Upper lobe of right lung (tissue), 1 donor: ENCODE measurements at regions not wholly inside any gene's neighbourhood (a gene's known extent, or its start where the extent isn't known, plus 50 kb on each side); places are given as distances from the start of the nearest gene placed in this dataset.
"Not testable (repeated sequence)": the region's sequence is repeated elsewhere in the genome, so short reads cannot be mapped to it uniquely, and the experiment has no call there.

ENCODE experiments used
- ATAC-seq: fragments of 200-7000 bp; cut with Tn5 transposase; one replicate; pipeline ENCODE4 v1.9.1; 2020; ENCODE audit warnings: mild to moderate bottlenecking, moderate library complexity
- DNase-seq: peaks from one replicate; pipeline ENCODE4 v3.0.0-alpha.2; 2020
- H3K27ac ChIP-seq: fragments of 200-600 bp; one replicate; pipeline ENCODE4 v1.8.0; 2022
- H3K27me3 ChIP-seq: fragments of 200-600 bp; one replicate; pipeline ENCODE4 v1.8.0; 2022; ENCODE audit warnings: mild to moderate bottlenecking
- H3K36me3 ChIP-seq: fragments of 200-600 bp; one replicate; pipeline ENCODE4 v1.8.0; 2022
- H3K4me1 ChIP-seq: fragments of 200-600 bp; one replicate; pipeline ENCODE4 v1.8.0; 2022
- H3K4me3 ChIP-seq: fragments of 200-600 bp; one replicate; pipeline ENCODE4 v1.8.0; 2022; ENCODE audit warnings: mild to moderate bottlenecking
- H3K9me3 ChIP-seq: fragments of 200-600 bp; one replicate; pipeline ENCODE4 v1.8.0; 2022
- intact Hi-C: fragments of 100-400 bp; cut with DNase I; formaldehyde crosslinking; loops from one replicate; pipeline ENCODE4 v1.11.0; 2022
- donor health status: DM: no; HTN: yes; CAD: no; lungs with severe emphysema.

DNA sequence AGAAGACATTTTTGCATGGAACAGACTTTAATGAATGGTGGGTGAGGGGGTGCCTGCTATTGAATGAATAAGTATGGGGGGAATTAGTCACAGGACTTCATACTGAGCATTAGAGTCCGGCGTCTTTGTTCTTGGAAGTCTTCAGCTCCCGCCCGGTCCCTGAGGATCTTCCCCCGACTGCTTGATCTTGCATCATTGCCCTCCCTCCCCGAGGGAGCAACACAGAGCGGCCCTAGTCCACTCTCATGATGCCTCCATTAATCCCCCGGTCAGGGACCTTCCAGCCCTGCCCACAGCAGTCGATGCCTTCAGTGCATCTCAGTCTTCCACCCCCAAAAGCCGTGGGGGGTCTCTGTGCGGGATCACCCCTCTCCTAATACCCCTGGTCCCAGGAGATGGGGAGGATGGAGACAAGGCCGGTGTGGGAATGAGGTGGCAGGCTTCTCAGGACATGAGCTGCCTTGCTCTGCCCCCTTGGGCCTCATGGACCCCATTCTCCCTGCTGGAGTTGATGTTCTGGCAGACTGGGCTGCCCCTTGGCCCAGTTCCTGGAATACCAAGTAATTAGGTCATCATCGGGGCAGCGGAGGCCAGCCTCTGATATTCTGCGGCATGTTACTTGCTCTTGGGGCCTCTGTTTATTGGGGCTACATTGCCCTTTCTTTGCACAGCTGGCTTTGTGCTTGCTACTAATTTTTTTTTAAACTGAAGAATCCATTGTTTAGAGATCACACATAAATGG is 110.5 kb upstream of the PLGLB2 start:
- H3K9me3 ChIP-seq, H3K36me3 ChIP-seq, H3K4me3 ChIP-seq, DNase-seq, H3K27me3 ChIP-seq, intact Hi-C loops, ATAC-seq, H3K27ac ChIP-seq, H3K4me1 ChIP-seq: not testable (repeated sequence)

DNA sequence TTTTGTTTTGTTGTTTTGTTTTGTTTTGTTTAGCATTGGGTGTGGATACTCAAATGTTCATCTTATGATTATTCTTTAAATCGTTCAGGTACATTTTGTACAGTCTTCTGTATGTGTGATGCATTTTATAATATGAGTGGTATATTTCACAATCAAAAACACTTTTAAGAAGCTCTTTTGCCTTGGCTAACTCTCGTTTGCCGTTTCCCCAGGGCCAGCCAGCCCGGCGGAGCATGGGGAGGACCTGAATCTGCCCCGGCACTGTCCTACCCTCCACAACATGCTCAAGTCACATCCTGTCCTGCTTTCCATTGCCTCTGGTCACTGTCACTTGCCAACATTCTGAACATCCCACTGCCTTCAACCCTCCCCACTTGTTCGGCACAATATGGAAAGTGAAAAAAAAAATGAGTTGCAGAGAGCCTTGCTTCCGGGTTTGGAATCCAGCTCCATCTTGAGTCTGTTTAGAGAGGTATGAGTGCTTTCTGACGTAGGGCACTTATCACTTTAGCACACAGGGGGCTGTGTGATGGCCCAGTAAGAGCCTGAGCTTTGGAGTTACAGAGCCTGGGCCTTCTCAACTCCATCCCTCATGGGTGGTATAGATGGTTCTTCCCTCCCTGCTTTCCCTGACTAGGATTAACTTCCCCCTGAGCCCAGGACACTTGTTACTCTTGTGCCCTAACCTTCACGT is 109.6 kb upstream of the PLGLB2 start:
- DNase-seq = not testable (repeated sequence)
- peak overlapping the region; percentile 14 for H3K4me3 ChIP-seq

DNA sequence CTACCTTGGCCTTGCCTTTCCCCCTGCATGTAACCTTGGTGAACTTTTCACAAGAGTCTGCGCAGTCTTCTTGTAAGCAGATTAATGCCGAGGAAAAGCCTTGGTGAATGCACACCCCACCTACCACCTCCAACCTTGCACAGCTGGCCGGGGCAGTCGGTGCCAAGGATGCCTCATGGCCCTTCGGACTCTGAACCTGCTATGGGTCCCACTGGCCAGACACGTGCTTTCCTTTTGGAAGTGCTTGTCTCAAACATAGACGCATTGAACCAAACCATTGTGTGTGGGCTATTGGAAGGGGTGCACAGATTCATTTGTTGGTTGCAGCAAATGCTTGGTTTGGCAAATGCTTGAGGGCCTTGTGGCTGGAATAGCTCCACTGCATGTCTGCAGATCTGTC is 109.0 kb upstream of the PLGLB2 start:
- intact Hi-C loops, ATAC-seq, H3K4me3 ChIP-seq, H3K27me3 ChIP-seq, H3K36me3 ChIP-seq, H3K9me3 ChIP-seq, H3K27ac ChIP-seq, H3K4me1 ChIP-seq, DNase-seq: not testable (repeated sequence)

More for the DNA sequence above, 109.6 kb upstream of the PLGLB2 start:
- intact Hi-C loops, H3K27me3 ChIP-seq, H3K36me3 ChIP-seq, H3K4me1 ChIP-seq, H3K9me3 ChIP-seq: not testable (repeated sequence)
- ATAC-seq = peak; percentile 62
- H3K27ac ChIP-seq = peak overlapping the region; percentile 60

DNA sequence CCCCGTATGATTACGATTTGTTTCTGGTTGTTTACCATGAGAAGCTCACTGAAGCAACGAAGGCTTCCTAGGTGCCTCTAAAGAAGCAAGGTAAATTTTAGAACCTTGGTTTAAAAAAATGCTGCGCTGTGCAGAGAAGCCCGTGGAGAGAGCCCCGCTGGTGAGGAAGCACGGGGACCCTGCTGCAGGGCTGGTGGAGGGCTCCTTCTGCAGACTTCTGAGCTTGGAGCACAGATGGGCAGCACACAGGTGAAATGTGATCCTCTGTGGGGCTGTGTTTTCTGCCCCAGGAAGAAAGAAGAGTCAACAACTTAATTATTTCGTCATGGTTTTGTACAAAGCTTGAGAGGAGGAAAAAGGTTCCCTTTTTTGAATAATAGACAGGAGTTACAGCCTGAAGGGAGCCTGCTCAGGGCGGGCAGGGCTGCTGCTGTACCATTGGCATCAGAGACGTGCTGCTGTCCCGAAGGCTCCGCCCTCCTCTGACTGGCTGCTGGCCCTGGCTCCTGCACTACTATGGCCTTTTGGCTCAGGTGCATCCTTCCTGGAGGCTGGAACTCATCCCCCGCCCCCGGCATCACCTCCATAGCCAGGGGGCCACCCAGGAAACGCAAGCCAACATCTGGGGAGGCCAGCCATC is 108.0 kb upstream of the PLGLB2 start:
- H3K9me3 ChIP-seq, DNase-seq, H3K4me3 ChIP-seq, H3K27ac ChIP-seq, H3K36me3 ChIP-seq, intact Hi-C loops, H3K27me3 ChIP-seq, H3K4me1 ChIP-seq: not testable (repeated sequence)
- peak; percentile 32 for ATAC-seq

DNA sequence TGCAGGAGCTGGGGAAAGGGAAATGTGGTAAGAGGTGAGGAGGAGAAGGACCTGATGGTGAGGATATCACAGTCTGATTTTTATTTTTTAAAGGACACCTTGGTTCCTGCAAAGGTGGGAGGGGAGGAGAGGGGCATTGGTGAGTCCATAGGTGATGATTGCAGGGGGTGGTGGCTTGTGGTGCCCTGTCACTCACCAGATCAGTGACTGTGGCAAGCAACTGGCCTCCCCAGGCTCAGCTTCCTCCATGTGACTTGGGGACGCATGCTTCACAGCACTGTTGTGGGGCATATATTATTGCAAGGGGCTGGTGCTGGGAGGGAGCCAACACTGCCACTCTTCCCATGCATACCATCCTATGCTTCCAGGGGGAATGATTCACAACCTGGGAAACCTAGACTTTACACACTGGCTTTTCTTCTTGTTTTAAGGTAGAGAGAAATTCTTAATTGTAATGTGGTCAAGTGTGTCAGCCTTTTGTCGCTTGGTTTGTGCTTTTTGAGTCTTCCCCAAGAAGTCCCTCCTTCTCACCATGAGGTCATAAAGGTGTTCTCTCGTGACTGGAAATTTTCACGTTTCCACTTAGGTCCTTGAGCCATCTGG is 106.8 kb upstream of the PLGLB2 start:
- H3K4me1 ChIP-seq, H3K27ac ChIP-seq, H3K4me3 ChIP-seq, H3K27me3 ChIP-seq, H3K9me3 ChIP-seq, ATAC-seq, intact Hi-C loops, DNase-seq, H3K36me3 ChIP-seq: not testable (repeated sequence)

DNA sequence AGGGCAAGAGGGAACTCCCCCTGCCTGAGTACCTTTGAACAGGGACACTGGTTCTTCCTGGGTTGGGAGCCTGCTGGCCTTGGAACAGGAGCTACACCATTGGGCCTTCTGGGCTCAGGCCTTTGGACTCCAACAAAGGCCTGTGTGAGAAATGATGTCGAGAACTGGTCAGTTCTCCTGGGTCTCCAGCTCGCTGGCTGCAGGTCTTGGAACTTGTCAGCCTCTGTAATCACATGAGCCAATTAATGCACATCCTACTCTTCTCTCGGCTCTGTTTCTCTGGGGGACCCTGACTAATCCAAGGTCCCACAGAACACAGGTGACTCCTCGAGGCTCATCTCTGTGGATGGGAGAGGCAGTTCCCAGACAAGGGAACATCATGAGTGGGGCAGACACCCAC is 104.7 kb upstream of the PLGLB2 start:
- H3K9me3 ChIP-seq, H3K27ac ChIP-seq, H3K27me3 ChIP-seq, DNase-seq, H3K4me3 ChIP-seq, intact Hi-C loops, ATAC-seq, H3K4me1 ChIP-seq, H3K36me3 ChIP-seq: not testable (repeated sequence)

DNA sequence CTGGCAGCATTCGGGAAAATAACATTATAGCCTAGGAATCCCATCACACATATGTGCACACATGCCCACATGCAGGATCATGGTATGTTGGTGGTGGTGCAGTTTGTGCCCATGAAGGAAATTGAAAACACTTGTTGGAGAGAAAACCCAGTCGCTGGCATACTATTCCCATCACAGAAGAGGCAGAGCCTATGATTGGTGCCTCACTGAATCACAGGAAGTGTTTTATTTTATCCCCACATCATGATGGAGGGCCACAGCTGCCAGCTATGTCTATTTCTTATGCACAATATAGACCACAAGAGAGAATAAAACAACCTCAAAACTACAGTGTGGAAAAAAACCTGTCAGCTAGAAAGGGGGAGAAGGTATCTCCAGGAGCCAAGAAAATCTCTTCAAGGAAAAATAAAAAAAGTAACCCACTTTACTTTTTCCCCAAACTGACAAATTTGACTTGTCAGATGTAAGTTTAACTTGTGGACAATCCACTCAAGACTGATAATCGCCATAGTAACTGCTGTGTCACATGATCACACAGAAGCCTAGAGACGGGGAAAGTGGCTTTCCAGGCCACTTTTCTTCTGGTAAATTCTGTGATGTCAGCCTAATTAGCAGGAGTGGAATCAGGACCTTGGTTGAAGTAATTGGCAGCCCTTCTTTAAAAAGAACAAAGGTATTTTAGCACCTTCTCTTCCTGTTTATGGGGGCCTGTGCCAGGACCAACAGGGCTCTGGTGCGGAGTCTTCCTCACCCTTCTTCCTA is 100.0 kb upstream of the PLGLB2 start:
- DNase-seq, intact Hi-C loops, H3K27ac ChIP-seq, H3K36me3 ChIP-seq, H3K27me3 ChIP-seq, H3K4me1 ChIP-seq, H3K4me3 ChIP-seq, H3K9me3 ChIP-seq: not testable (repeated sequence)
- ATAC-seq = peak; percentile 19

DNA sequence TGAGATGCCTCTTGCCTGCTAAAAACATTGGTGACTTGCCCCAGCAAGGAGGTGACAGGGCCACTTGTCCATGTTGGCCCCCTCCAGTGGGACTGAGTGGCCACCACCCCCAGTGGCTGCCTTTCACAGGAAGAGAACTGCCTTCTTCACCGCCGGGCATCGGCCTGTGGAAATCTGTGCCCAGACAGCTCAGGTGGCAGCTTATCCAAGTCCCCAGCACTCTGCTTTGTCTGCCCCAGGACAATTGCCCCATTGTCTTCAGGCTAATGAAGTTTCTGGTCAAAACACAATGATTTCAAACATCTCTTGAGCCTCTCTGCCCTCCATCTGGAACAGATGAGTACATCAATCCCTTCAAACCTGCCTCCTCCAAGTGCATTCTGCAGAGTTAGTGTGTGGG is 99.1 kb upstream of the PLGLB2 start:
- intact Hi-C loops, ATAC-seq: not testable (repeated sequence)

DNA sequence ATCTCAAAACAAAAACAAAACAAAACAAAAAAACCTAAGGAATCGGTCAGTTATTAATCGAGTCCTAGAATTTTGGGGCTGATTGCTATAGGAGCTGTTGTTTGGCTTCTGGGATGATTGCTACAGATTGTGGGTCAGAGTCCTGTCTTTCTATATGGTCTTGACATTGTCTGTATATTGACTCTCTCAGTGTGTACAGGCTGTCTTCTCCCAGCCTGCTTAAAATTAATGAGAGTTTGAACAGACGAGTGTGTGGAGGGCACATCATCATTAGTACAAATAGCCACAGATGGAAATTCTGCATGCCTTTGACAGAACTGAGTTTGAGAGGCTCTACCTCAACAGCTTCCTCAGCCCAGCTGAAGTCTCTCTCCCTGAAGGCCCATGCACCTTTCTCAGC is 98.0 kb upstream of the PLGLB2 start:
- H3K4me1 ChIP-seq, intact Hi-C loops, H3K36me3 ChIP-seq, H3K27me3 ChIP-seq, H3K9me3 ChIP-seq, H3K4me3 ChIP-seq, DNase-seq, ATAC-seq, H3K27ac ChIP-seq: not testable (repeated sequence)

More for the DNA sequence above, 99.1 kb upstream of the PLGLB2 start:
- H3K4me1 ChIP-seq, H3K36me3 ChIP-seq, H3K9me3 ChIP-seq, H3K4me3 ChIP-seq, H3K27ac ChIP-seq, DNase-seq, H3K27me3 ChIP-seq: not testable (repeated sequence)

DNA sequence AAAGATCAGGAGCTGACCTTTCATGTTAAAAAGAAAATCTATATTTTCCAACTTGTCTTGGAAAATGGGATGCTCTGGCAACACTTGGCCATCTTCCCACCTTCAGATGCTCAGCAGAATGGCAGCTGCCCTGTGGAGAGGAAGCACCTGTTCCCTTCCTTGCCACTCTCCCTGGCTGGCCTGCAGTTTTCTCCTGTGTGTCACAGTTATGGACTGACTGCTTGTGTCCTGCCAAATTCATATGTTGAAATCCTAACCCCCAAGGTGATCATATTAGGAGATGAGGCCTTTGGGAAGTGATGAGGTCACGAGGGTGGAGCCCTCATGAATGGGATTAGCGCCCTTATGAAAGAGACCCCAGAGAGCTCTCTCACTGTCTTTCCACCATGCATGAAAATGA is 97.0 kb upstream of the PLGLB2 start:
- H3K36me3 ChIP-seq, H3K27me3 ChIP-seq, DNase-seq, intact Hi-C loops, H3K4me1 ChIP-seq, H3K27ac ChIP-seq, ATAC-seq, H3K9me3 ChIP-seq, H3K4me3 ChIP-seq: not testable (repeated sequence)

DNA sequence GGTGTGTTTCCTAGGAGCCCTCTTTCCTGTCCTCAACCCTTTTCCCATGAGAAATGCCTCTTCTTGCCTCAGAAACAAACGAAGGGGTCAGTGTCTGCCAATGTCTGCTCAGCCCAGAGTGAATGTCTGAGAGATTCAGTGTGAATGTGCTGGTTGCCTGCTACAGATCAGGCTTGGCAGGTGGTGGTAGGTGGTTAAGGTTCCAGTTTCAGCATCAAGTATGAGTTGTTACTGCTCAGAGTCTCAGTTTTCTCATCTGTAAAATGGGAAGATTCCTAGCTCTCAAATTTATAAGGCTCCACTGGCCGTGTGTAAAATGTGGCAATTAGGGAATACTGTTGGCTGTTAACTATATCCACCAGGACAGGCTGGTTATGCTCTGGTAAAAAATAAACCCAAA is 96.3 kb upstream of the PLGLB2 start:
- H3K4me3 ChIP-seq, ATAC-seq, H3K27me3 ChIP-seq, DNase-seq, intact Hi-C loops, H3K9me3 ChIP-seq, H3K27ac ChIP-seq, H3K36me3 ChIP-seq, H3K4me1 ChIP-seq: not testable (repeated sequence)

DNA sequence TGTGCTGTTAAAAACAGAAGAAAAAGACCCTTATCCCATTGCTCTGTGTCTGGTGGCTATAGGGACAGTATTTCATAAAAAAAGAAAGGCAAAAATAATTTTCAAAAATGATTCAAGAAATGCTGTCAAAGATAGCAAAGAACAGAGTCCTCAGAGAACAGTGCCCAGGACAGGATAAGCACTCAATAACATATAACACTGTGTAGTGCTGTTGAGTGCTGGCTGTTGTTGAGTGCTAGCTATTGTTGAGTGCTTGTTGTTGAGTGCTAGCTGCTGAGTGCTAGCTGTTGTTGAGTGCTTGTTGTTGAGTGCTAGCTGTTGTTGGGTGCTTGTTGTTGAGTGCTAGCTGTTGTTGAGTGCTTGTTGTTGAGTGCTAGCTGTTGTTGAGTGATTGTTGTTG is 94.5 kb upstream of the PLGLB2 start:
- H3K4me1 ChIP-seq, DNase-seq, H3K9me3 ChIP-seq, H3K27ac ChIP-seq, H3K36me3 ChIP-seq, intact Hi-C loops, H3K27me3 ChIP-seq, H3K4me3 ChIP-seq: not testable (repeated sequence)
- ATAC-seq = peak; percentile 53

DNA sequence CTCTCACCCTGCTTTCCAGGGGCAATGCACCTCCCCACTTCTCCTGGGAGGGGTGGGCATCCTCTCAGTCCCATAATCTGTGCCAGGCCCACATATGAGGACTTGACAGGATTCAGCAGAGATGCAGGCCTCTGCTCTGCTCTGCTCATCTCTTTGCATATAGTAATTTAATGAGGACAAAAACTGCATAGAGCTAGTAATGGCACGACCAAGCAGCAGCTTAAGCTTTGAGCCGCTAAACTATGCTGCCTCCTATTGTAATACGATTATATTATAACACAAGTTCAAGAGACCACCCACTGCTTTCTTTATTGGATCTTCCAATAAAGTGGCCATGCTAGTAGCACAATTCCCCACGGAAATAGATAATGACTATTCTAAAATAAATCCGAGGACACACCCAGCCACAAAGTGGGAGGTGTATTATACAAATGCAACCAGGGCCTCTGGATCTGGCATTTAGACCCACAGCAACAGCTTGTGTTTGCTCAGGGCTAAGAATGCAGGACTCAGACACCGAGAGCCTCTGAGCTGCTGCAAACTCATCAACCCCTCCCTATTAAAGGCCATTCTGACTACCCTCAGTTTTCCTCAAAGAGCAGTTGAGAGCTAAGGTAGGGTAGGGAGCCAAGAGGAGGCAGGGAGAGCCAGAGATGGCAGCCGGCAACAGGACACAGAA is 93.6 kb upstream of the PLGLB2 start:
- H3K27me3 ChIP-seq, H3K27ac ChIP-seq, H3K4me3 ChIP-seq, intact Hi-C loops, ATAC-seq, H3K36me3 ChIP-seq, H3K9me3 ChIP-seq, DNase-seq, H3K4me1 ChIP-seq: not testable (repeated sequence)
